NCI-H526 (cell line): ENCODE measurements at regions not wholly inside any gene's neighbourhood (a gene's known extent, or its start where the extent isn't known, plus 50 kb on each side); places are given as distances from the start of the nearest gene placed in this dataset.
A peak's percentile ranks its signal among the peaks of the same experiment; 100 is the strongest.

Experiments used
- DNase-seq, 2 experiments: peaks; one replicate each; lab custom pipeline; 2025; lab: John Stamatoyannopoulos, UW

DNA sequence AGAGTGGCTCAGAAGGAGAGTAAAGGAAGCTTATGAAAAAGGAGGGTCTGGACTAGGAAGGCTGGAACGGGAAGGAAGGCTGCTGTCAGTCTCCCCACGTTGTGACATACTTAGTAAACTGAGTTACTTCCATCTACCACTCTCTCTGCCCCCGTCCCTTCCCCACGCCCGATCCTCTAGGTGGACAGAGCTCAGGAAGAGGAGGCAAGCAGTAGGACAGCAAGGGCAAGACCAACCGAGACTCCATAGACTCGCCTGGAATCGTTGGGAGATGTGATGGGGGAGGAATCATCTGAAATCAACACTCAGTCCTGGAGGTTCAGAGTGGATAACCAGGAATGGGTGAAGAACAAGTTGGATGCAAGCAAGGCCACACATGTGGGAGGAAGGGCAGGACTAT, 240.7 kb downstream of the BUD13 start:
- no peak for DNase-seq

DNA sequence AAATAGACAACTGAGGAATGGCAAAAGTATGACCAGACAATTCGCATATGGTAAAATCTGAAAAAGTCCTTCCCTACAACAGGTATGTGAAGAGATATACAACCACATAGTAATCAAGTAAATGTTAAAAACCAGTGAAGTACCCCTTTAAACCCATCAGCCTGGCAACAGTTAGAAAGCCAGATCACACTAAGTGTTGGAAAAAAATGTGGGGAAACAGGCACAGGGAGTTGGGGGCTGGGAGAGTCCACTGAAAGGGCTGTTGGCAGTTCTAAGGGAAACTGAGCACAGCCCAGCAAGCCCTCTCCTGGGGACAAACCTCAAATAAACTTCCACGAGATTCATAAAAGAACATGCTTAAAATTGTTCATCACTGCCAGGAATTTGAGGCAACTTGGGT, 242.1 kb downstream of the BUD13 start:
- DNase-seq, result no peak

DNA sequence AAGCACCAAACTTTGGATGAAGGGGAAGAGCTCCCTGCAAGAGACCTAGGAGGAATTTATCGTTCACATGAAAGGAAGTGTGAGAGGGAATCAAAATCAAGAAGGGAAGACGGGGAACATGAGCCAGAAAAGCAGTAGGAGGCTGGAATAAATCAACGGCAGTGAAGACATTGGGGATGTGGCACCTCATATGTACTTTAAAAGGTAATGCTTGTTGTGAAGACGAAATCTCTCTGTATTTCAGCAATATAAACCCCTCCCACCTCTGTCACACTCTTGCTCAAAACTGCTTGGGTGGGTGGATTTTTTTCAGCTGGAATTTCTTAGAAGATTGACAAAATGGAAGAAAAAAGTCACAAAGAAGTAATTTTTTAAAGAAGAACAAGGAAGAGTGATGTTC, 243.5 kb downstream of the BUD13 start:
- DNase-seq, result no peak

DNA sequence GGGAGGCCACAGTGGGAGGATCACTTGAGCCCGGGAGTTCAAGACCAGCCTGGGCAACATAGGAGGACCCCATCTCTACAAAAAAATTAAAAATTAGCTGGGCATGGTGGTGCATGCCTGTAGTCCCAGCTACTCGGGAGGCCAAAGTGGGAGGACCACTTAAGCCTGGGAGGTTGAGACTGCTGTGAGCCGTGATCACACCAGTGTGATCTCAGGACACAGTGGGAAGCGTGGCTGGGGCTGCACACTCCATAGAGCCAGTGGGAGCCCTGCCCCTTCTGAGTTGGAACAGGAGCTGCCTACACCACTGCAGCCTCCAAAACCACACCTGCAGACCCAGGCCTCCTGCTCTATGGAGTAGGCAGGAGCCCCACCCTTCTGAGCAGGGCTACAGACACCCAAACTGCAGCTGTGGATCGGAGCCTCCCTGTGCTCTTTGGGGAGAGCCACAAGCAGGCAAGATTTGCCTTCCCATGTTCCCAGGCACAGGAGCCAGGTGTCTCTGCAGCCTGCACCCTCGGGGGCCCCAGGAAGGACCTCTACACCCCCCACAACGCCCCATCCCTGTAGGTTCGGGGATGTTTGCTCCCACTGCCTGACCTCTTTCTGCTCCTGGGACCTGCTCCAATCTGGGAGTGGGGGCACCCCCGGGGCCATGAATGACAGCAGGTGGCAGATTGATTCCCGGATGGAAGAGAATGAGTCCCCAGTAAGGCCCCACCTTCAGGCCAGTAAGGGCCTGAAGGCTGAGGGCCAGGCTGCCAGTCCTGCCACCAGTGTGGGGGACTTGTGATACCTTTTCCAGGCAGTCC, 245.4 kb downstream of the BUD13 start:
- DNase-seq, result no peak

DNA sequence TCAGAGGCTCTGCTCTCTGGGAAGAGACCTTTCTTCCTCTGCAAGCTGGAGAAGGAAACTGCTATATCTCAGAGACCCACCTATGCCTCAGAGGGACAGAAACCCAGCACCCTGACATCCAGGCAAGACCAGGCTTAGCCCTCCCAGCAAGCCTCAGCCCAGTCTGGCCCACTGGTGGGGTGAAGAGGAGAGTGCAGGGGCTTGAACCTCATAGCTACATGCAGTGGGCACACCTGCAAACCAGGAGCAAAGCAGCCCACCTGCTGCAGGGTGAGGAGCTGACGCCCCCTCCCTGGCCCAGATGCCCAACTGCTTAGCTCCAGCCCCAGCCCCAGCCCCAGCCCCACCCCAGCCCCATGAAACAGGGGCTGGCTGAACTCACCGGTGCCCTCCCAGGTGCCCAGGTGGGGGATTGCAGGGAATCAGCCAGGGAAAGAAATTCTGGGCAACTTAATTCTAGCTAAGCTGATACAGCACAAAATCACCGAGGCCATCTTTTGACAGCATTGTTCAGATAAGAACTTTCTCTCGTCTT, 246.8 kb downstream of the BUD13 start:
- DNase-seq, result no peak

DNA sequence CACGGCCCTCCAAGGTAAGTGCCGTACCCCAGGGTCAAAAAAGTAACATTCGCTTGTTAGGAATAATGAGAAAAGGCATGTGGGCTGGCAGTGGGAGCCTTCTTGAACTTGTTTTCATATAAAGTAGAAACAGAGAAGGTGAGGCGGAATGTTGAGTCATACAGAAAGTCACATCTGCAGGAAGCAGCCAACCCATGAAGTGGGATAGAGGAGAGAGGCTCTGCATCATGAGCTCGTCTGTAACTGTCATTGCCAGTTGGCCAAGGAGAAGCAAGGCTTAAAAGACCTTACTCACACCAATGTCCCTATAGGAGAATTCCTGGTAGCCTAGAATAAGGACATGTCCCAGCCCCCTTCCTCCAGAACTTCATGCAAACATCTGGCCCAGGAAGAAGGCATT, 253.3 kb downstream of the BUD13 start:
- no peak for DNase-seq

DNA sequence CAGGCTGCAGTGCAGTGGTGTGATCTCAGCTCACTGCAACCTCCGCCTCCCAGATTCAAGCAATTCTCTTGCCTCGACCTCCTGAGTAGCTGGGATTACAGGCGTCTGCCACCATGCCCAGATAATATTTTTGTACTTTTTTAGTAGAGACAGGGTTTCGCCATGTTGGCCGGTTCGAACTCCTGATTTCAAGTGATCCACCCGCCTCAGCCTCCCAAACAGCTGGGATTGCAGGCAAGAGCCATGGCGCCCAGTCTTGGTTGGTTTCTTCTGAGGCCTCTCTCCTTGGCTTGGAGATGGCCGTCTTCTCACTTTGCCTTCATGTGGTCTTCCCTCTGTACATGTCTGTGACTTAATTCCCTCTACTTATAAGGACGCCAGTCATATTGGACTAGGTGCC, 254.6 kb downstream of the BUD13 start:
- DNase-seq, result no peak

DNA sequence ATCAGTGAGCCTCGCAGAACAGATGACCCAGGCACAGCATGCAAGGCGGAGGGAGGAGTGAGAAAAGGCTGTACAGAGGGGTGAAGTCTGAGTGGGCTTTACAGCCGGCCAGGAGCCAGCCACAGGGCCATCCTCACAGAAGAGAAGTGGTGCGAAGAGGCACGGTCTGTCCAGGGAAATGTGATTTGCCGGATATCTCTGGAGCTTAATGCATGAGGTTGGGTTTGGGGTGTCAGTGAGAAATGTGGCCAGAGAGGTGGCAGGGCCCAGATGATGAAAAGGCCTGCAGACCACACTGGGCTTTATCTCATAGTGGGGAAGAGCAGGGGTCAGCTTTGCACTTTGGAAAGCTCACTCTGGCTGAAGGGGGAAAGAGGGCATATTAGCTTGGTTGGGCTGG, 255.2 kb downstream of the BUD13 start:
- DNase-seq, result no peak

DNA sequence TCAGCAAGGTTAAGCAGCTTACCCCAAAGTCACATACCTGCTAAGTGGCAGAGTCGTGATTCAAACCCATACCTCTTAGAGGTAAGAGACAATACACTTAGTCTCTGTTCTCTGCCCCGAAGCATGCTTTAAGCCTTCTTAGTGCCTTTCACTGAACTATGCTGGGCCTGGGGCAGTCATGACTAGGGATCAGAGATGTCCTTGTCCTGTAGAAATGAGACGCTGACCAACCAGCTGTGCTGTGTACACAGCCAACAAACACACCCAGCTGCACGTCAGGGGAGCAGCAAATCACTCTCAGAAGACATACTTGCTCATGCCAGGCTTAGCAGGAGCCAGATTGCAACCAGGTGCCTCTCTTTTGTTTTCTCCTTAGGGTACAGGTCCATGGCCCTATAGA, 255.7 kb downstream of the BUD13 start:
- DNase-seq, result no peak

DNA sequence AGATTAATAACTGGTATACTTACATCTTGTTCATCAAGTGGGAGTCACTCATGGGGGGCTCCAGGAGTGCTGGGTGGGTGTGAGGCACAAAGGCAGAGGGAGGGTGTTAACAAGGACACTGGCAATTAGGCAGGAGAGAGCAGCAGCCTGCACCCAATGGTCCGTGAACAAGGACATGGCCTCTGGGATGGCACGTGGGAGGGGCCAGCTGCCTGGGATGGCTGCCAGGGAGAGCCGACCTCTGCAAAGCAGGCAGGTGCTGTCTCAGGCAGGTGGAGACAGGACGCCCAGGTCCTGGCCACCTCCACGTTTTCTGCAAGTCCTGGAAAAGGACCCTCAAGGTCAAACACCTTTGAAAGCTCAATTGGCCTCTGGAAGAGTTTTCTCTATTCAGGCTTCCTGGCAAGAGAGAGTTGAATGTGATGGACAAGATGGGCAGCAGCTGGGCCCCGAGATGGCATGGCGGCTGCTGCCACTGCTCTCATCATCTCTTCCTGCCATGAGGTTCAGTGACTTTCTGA, 257.1 kb downstream of the BUD13 start:
- peak in 1 of 2 experiments; percentile 79 for DNase-seq

DNA sequence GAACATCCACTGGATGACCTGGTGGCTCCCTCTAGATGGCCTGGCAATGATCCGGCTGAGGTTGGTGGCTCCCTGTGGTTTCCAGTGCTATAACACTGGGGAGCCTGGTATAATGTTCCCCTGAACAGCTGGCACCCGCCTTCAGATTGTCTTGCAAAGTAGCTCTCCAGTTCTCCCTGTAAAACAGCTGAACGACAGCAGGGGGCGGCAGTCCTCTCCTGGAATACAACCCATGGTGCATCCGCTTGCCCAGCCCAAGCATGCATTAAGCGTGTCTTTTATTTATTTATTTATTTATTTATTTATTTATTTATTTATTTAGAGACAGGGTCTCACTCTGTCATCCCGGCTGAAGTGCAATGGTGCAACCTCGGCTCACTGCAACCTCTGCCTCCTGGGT, 258.9 kb downstream of the BUD13 start:
- DNase-seq, result peak; percentile 82 to 91

DNA sequence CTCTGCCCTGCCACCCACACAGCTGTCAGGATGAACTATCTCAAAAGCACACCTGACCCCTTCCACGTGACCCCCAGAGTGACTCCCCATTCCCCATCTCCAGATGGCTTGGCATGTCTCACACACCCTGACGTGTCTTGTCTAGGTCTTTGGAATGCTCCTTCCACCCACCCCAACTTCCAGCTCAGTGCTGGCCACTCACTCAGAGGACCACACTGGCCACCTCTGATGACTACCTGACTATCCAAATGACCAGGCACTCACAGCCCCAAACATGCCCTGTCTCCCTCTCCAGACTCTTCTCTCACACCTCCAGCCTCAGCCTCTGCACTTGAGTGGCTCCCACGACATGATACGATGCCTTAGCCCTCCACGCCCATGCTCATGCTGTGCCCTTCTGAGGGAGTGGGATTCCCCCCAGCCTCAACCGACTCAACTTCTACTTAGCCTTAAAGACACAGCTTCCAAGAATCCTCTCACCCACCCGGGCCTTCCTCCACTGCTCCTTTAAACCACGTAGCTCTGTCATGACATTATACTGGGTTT, 259.4 kb downstream of the BUD13 start:
- DNase-seq, result no peak

DNA sequence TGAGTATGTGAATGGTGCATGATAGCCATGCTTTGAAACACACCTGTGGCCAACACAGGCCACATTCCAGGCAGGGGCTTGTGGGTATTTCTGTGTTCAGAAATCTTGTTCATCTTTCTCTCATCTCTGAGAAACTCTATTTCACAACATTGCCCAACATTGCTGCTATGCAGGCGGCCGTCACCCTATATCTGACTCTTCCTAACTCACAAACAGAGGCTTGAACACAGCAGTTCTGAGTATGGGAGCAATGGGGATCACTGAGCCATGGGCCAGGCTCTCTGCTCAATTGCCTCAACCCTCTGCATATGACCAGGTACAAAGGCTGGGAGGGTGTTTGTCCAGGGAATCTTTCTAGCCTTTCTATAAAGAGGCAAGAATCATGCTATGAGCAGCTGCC, 259.9 kb downstream of the BUD13 start:
- DNase-seq, result no peak

DNA sequence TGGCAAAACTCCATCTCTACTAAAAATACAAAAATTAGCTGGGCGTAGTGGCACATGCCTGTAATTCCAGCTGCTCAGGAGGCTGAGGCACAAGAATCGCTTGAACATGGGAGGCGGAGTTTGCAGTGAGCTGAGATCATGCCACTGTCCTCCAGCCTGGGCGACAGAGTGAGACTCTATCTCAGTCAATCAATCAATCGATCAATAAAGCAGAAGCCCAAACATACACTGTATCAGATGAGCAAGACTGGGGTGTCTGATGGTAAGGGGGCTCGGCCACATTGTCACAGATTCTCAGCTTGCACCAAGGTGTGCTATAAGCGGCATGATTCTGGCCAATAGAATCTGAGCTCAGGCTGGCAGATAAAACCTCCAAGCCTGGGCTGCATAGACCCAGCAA, 261.1 kb downstream of the BUD13 start:
- DNase-seq, result no peak

DNA sequence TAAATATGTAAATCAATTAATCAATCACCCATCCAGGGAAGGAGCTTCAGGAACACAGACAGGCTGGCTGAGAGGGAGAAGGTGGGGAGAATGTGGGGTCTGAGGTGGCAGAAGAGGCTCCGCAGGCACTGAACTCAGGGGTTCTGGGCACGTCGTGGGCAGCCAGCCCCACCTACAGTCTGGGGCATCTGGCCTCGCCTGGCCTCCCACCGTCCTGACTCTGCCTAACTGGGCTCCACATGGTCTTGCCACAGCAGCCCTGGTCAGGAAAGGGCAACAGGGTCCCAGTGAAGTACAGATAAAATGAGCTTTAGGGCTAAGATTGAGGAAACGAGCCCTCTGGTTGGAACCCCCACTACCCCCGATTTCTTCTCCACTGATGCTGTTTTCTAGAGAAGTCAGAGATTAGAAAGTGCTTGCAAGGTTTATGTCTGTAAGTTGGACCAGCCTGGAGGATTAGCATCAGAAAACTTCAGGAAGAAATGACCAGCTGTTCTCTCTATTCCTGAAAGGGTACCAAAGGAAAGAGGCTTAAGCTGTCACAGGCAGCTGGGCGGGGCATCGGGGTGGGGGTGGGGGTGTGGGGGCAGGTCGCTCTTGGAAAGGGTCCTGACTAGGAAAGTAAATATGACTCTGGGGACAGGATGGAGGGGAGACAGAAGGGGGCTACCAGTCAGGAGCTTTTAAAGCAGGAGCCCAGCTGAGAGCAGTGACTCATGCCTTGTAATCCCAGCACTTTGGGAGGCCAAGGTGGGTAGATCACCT, 261.7 kb downstream of the BUD13 start:
- DNase-seq, result no peak

DNA sequence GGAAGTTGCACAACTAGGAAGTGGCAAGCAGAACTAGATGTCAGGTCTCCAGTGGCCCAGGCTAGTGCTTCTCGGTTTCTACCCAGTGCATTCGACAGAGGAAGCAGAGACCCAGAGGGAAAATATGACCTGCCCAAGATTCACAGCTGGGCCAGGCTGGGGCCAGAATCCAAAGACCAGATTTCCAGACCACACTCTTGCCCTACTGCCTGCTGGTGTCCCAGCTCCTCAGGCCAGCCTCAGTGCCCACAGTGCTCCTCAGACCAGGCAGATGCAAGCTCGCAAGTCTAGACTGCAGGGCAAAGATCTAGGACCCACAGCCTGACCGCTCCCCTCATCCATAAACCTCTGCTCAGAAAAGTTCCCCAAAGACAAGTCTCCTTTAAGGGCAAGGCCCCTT, 262.6 kb downstream of the BUD13 start:
- no peak for DNase-seq

DNA sequence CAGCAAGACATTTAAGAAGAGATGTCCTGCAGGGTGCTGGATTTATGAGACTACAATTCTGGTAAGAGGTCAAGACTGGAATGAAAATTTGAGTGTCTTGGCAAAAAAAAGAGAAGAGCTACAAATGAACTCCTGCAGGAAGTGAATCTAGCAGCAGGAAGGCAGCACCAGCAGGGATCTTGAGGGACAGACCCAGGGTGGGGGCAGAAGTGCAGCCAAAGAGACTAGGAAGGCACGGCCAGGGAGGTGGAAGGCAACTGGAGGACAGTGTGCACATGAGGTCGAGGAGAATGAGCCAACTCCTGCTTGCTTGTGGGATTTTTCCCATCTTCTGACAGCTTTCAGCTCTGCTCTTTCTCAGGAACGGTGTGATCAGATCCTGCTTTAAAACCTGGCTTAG, 263.2 kb downstream of the BUD13 start:
- no peak for DNase-seq

DNA sequence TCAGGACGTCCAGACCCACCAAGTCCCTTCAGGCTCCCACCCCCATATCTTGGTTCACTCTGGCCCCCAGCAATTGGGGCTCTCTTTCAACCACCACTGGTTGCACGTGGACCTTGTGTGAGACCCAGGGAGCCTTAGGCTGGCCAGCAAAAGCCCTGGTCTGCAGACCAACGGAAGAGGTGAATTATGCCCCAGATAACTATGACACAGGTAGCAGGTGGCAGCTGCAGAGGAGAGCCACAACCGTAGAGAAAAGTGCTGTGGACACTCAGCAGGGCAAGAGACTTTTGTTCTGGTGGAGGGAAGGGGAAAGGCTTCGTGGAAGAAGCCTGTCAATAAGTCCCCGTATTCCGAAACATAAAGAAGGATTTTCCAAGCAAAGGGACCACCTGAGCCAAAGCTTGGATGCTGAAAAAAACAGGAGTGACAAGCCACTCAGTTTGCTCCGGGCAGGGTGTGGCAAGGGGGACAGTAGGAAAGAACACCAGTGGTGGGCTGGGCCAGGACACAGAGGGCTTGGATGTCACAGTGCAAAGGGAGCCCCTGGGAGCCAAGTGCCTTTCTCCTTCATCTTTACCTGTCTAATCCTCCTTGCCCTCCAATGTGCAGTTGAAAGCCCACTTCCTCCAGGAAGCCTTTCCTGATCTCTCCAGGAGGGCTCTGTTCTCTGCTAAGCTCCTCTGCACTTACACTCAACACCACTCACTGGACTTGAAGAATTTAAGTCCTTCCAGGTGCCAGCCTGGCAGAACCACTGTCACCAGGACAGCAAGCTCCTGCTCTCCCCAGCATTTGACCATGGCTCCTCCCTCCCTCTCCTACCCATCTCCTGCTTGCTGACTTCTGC, 264.7 kb downstream of the BUD13 start:
- no peak for DNase-seq

DNA sequence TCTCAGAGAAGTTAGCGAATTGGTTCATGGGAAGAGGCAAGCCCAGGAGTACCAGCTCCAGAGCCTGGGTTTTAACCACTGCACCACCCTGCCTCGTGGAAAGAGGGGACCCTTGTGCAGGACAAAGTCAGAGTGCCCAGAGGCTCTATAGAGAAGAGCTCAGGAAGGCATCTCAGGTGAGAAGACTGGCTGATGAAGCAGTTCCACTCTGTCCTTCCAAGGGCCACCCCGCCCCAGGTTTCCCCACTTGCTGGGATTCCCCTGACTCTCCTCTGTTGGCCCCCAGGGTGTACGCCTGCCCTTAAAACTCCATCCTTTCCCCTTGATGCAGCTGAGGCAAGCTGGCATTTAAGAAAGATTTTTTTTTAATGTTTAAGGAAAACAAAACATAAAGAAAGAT, 265.8 kb downstream of the BUD13 start:
- no peak for DNase-seq

DNA sequence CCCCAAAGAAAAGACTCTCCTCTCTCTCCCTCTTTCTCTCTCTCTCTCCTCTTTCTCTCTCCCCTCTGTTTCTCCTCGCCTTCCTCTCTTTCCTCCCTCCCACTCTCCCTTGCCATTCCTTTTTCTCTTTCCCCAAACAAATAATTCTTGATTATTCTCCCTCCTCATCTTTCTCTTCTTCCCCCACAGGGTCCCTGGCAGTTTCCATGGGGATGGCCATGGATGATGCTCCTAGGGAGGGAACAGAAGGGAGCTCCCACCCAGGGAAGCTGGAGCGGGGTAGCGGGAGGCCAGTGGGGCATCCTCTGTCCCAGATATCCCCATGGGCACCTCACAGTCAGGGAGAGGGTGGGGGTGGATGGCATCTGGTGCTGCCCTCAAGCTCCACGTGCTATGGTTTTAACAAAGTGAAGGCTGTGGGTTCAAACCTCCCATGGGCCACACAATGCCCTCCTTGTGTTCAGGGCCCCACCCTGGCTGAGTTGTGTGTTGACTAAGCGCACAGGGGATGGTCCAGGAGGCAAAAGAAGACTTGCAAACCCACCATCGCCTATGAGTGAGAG, 266.4 kb downstream of the BUD13 start:
- DNase-seq, result peak in 1 of 2 experiments; percentile 26
